PC-3 (cell line): ENCODE measurements at regions not wholly inside any gene's neighbourhood (a gene's known extent, or its start where the extent isn't known, plus 50 kb on each side); places are given as distances from the start of the nearest gene placed in this dataset.

Experiments
- ATAC-seq: fragments of 200-7000 bp; cut with Tn5 transposase; 2 replicates; pipeline ENCODE4 v1.9.1; 2020; ENCODE audit warnings: mild to moderate bottlenecking, moderate library complexity
- BruUV-seq: library from RNA; stranded (reverse); fragments of 400-500 nt; replicated peaks from 2 replicates; lab custom pipeline; 2021; lab: Mats Ljungman, UMichigan
- CTCF ChIA-PET: fragments of 300-600 bp; sonication (Branson Sonifier 250); formaldehyde crosslinking; loops from one replicate; lab custom pipeline; 2022; ENCODE audit warnings: antibody characterized with exemption; lab: Charles Lee
- POLR2A ChIA-PET: fragments of 300-600 bp; sonication (Branson Sonifier 250); formaldehyde crosslinking; loops from one replicate; lab custom pipeline; 2022; ENCODE audit warnings: antibody characterized with exemption; ENCODE audit not compliant: unreplicated experiment; lab: Charles Lee
- DNase-seq: peaks from one replicate; pipeline ENCODE4 v3.0.0-alpha.2; 2015
- H2AFZ ChIP-seq: fragments of 300-600 bp; sonication (generic); 2 replicates; pipeline ENCODE4 v1.6.0; 2016; ENCODE audit warnings: antibody characterized with exemption, low read length
- H3F3A ChIP-seq: fragments of 300-600 bp; sonication (generic); one replicate; pipeline ENCODE4 v1.6.0; 2017; ENCODE audit warnings: antibody characterized with exemption, low read length, control low read depth, mild to moderate bottlenecking; ENCODE audit not compliant: unreplicated experiment
- H3K27ac ChIP-seq: fragments of 300-600 bp; sonication (generic); 2 replicates; pipeline ENCODE4 v1.5.1; 2016; ENCODE audit warnings: mild to moderate bottlenecking, low read length
- H3K27me3 ChIP-seq: fragments of 300-600 bp; sonication (generic); 2 replicates; pipeline ENCODE4 v1.6.1; 2016; ENCODE audit warnings: low read length, mixed read lengths
- H3K36me3 ChIP-seq: fragments of 300-600 bp; sonication (generic); 2 replicates; pipeline ENCODE4 v1.6.1; 2016; ENCODE audit warnings: low read depth, mixed run types, low read length, mixed read lengths
- H3K4me1 ChIP-seq: fragments of 300-600 bp; sonication (generic); 2 replicates; pipeline ENCODE4 v1.5.1; 2016; ENCODE audit warnings: low read length; ENCODE audit not compliant: insufficient read depth
- H3K4me2 ChIP-seq: fragments of 300-600 bp; sonication (generic); 2 replicates; pipeline ENCODE4 v1.6.0; 2016; ENCODE audit warnings: low read length
- H3K4me3 ChIP-seq: fragments of 300-600 bp; sonication (generic); 2 replicates; pipeline ENCODE4 v1.5.1; 2016; ENCODE audit warnings: mild to moderate bottlenecking, low read length, mixed read lengths
- H3K79me2 ChIP-seq: fragments of 300-600 bp; sonication (generic); 2 replicates; pipeline ENCODE4 v1.6.1; 2017; ENCODE audit warnings: low read length, mixed read lengths
- H3K9ac ChIP-seq: fragments of 300-600 bp; sonication (generic); 2 replicates; pipeline ENCODE4 v1.6.0; 2016; ENCODE audit warnings: mild to moderate bottlenecking, low read length
- H3K9me2 ChIP-seq: fragments of 300-600 bp; sonication (generic); replicated peaks from 2 replicates; pipeline ENCODE4 v1.6.1; 2016; ENCODE audit warnings: mixed run types, low read length, mixed read lengths
- H3K9me3 ChIP-seq: fragments of 300-600 bp; sonication (generic); 2 replicates; pipeline ENCODE4 v1.6.1; 2016; ENCODE audit warnings: low read length, mixed read lengths
- H4K20me1 ChIP-seq: fragments of 300-600 bp; sonication (generic); 2 replicates; pipeline ENCODE4 v1.6.1; 2016; ENCODE audit warnings: low read length, mixed read lengths
- EZH2 ChIP-seq: fragments of 300-600 bp; sonication (generic); IDR thresholded peaks from one replicate; pipeline ENCODE4 v1.6.1; 2017; ENCODE audit warnings: antibody characterized with exemption, mild to moderate bottlenecking, low read length; ENCODE audit not compliant: unreplicated experiment
- EZH2phosphoT487 ChIP-seq: fragments of 300-600 bp; sonication (generic); IDR thresholded peaks from 2 replicates; pipeline ENCODE4 v1.6.1; 2018; ENCODE audit warnings: mild to moderate bottlenecking, antibody characterized with exemption, low read length, borderline replicate concordance
- intact Hi-C: fragments of 100-400 bp; cut with micrococcal nuclease; formaldehyde crosslinking; loops from 2 replicates; pipeline ENCODE4 v1.9.0; 2023
- TF ChIP-seq, protein P1 (sequence below): fragments of 300-600 bp; sonication (generic); conservative IDR thresholded peaks from 2 replicates; pipeline ENCODE4 v1.5.1; 2017; ENCODE audit warnings: antibody characterized with exemption, low read depth, mild to moderate bottlenecking, low read length

DNA sequence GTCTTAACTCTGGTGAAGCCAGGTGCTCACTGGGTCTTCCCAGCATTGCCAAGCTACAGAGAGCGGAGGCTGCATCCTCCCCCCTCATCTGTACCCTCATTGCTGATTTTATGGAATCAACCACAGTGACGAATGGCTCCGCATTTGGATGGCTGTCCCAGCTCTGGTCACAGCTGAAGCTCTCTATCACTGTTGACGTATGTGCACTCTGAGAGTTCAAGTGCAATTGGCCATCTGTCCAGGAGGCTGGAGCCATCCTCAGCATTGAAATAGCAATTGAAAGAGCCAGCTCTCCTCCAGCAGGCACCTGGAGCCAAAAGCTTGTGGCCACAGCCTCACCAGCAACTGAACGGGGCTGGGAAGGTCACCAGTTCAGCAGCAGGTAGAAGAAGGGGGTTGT, 494.1 kb downstream of the TMEM114 start:
- BruUV-seq, result no TSS peak
- no peak overlapping the region for H2AFZ ChIP-seq
- no peaks in the 10 kb centered on the region for H3K4me1 ChIP-seq
- H3K9ac ChIP-seq, result no peak overlapping the region
- no peaks in the 10 kb centered on the region for H3K79me2 ChIP-seq
- ATAC-seq (no peak), DNase-seq (no peak)
- no peaks in the 10 kb centered on the region for H3K9me3 ChIP-seq
- CTCF ChIA-PET, result no interaction called here
- intact Hi-C loops, result no loop called here
- H3K27me3 ChIP-seq, result no peaks in the 10 kb centered on the region
- TF ChIP-seq EZH2, result no peak
- TF ChIP-seq, protein P1, sequence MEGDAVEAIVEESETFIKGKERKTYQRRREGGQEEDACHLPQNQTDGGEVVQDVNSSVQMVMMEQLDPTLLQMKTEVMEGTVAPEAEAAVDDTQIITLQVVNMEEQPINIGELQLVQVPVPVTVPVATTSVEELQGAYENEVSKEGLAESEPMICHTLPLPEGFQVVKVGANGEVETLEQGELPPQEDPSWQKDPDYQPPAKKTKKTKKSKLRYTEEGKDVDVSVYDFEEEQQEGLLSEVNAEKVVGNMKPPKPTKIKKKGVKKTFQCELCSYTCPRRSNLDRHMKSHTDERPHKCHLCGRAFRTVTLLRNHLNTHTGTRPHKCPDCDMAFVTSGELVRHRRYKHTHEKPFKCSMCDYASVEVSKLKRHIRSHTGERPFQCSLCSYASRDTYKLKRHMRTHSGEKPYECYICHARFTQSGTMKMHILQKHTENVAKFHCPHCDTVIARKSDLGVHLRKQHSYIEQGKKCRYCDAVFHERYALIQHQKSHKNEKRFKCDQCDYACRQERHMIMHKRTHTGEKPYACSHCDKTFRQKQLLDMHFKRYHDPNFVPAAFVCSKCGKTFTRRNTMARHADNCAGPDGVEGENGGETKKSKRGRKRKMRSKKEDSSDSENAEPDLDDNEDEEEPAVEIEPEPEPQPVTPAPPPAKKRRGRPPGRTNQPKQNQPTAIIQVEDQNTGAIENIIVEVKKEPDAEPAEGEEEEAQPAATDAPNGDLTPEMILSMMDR, result no peak
- no peaks in the 10 kb centered on the region for H3K9me2 ChIP-seq
- H3K27ac ChIP-seq, result no peak overlapping the region
- H3K4me2 ChIP-seq, result no peak overlapping the region
- H4K20me1 ChIP-seq, result no peaks in the 10 kb centered on the region
- POLR2A ChIA-PET, result no interaction called here
- no peaks in the 10 kb centered on the region for H3F3A ChIP-seq
- no peak overlapping the region for H3K4me3 ChIP-seq
- H3K36me3 ChIP-seq, result no peaks in the 10 kb centered on the region

DNA sequence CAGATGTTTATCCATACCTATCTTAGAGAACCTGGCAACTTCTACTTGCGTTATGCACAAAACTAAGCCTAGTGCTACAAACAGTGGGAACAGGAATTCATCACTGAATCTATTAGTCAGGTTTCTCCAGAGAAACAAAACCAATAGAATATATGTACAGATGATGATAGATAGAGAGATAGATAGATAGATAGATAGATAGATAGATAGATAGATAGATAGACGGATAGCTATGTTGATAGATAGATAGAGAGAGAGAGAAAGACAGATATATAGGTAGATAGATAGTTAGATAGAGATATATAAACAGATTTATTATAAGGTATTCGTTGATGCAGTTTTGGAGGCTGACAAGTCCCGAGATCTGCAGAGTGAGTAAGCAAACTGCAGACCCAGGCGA, 495.6 kb downstream of the TMEM114 start:
- H3K4me2 ChIP-seq, result no peak overlapping the region
- no peaks in the 10 kb centered on the region for H3K27me3 ChIP-seq
- H3K79me2 ChIP-seq, result no peaks in the 10 kb centered on the region
- ChIA-PET CTCF (no interaction called here), POLR2A (no interaction called here)
- DNase-seq (no peak), ATAC-seq (no peak)
- no TSS peak for BruUV-seq
- H3F3A ChIP-seq, result no peaks in the 10 kb centered on the region
- intact Hi-C loops, result no loop called here
- no peak overlapping the region for H2AFZ ChIP-seq
- H3K9me2 ChIP-seq, result no peaks in the 10 kb centered on the region
- no peak overlapping the region for H3K4me3 ChIP-seq
- no peaks in the 10 kb centered on the region for H3K36me3 ChIP-seq
- H4K20me1 ChIP-seq, result no peaks in the 10 kb centered on the region
- no peak overlapping the region for H3K9ac ChIP-seq
- no peaks in the 10 kb centered on the region for H3K4me1 ChIP-seq
- H3K27ac ChIP-seq, result no peak overlapping the region
- TF ChIP-seq EZH2phosphoT487 (no peak), EZH2 (no peak)
- TF ChIP-seq, protein P1, result no peak
- no peaks in the 10 kb centered on the region for H3K9me3 ChIP-seq

DNA sequence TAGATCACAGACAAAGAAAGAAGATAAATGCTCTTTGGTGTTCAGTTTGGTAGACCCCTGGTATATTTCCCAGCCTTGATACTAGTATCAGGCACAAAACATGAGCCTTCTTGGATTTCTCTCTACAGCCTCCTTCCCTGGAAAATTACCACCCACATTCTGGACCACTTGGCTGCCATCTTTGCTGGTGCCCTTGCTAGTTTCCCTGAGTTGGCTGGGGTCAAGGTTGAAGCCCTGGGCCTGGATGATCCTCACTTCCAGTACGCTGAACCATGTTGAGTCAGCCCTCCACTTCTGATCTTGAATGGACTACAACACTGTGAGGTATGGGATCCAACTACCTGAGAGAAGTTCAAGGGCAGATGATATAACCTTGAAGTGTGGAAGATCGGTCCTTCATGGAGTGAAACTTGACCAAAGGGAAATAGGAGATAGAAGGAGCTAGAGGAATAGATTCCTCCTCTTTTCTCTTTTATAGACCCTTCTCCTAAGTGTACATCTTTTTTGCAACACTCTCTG, 501.4 kb downstream of the TMEM114 start:
- Histone ChIP-seq H3K4me3 (no peak overlapping the region), H3K4me2 (no peak overlapping the region), H3K27ac (no peak overlapping the region), H3K9me2 (no peaks in the 10 kb centered on the region), H3K36me3 (no peaks in the 10 kb centered on the region), H3K27me3 (no peaks in the 10 kb centered on the region), H3F3A (no peaks in the 10 kb centered on the region), H3K4me1 (no peaks in the 10 kb centered on the region), H3K9ac (no peak overlapping the region), H2AFZ (no peak overlapping the region), H4K20me1 (no peaks in the 10 kb centered on the region), H3K79me2 (no peaks in the 10 kb centered on the region), H3K9me3 (no peaks in the 10 kb centered on the region)
- intact Hi-C loops, result no loop called here
- POLR2A ChIA-PET, result no interaction called here
- no peak for TF ChIP-seq EZH2
- no peak for TF ChIP-seq EZH2phosphoT487
- TF ChIP-seq, protein P1, result no peak
- BruUV-seq, result no TSS peak
- DNase-seq (no peak), ATAC-seq (no peak)
- CTCF ChIA-PET, result no interaction called here
